HCT116 (cell line): ENCODE measurements at regions not wholly inside any gene's neighbourhood (a gene's known extent, or its start where the extent isn't known, plus 50 kb on each side); places are given as distances from the start of the nearest gene placed in this dataset.

Experiments used
- ATAC-seq: fragments of 200-7000 bp; cut with Tn5 transposase; 2 replicates; pipeline ENCODE4 v1.9.1; 2020; ENCODE audit warnings: mild to moderate bottlenecking, moderate library complexity
- BruUV-seq: library from RNA; stranded (reverse); fragments of 400-500 nt; replicated peaks from 2 replicates; lab custom pipeline; 2021; lab: Mats Ljungman, UMichigan
- CTCF ChIA-PET: fragments of 300-600 bp; sonication (Branson Sonifier 250); formaldehyde crosslinking; loops from one replicate; lab custom pipeline; 2021; ENCODE audit warnings: antibody characterized with exemption; lab: Charles Lee
- POLR2A ChIA-PET: fragments of 300-600, 350-600 bp; sonication (Branson Sonifier 250); formaldehyde crosslinking; loops from one replicate; lab custom pipeline; 2021; ENCODE audit warnings: antibody characterized with exemption; lab: Charles Lee
- RAD21 ChIA-PET, 2 experiments: fragments of 300-600 bp; sonication (Branson Sonifier 250); formaldehyde crosslinking; loops; one replicate each; lab custom pipeline; 2023; ENCODE audit warnings: low total read pairs in 2 of 2; ENCODE audit not compliant: uncharacterized antibody in 2 of 2, unreplicated experiment in 2 of 2, low non-redundant PET in 1 of 2; lab: Charles Lee
- DNase-seq: peaks from one replicate; pipeline ENCODE4 v3.0.0-alpha.2; 2010; ENCODE audit warnings: low read depth, low spot score
- H2AFZ ChIP-seq: fragments of 200-600 bp; shearing (Covaris generic), sonication (generic); 2 replicates; pipeline ENCODE4 v1.6.1; 2017; ENCODE audit warnings: low read depth, mixed run types, mixed read lengths, antibody characterized with exemption, low read length; ENCODE audit not compliant: poor library complexity, severe bottlenecking
- H3K27ac ChIP-seq: 2 replicates; pipeline ENCODE4 v1.5.1; 2012; ENCODE audit warnings: low read depth, low read length
- H3K27me3 ChIP-seq: fragments of 200-600 bp; sonication (generic); 2 replicates; pipeline ENCODE4 v1.6.1; 2016; ENCODE audit warnings: mixed run types, low read length, mixed read lengths; ENCODE audit not compliant: insufficient read depth
- H3K36me3 ChIP-seq, 2 experiments: fragments of 200-500 bp in 1 of 2; fragments of 200-600 bp in 1 of 2; sonication (Bioruptor generic) in 1 of 2; sonication (generic) in 1 of 2; 2 replicates each; pipeline versions ENCODE4 v1.5.1 to v1.6.1; 2014 to 2016; ENCODE audit warnings: low read length in 2 of 2, inconsistent platforms in 1 of 2, mixed read lengths in 1 of 2, mixed run types in 1 of 2; ENCODE audit not compliant: insufficient read depth in 2 of 2, control insufficient read depth in 1 of 2
- H3K4me1 ChIP-seq, 2 experiments: fragments of 200-600 bp in 1 of 2; sonication (generic) in 1 of 2; 2 replicates each; pipeline versions ENCODE4 v1.5.1 to v1.6.1; 2012 to 2017; ENCODE audit warnings: low read length in 2 of 2, inconsistent platforms in 1 of 2, mild to moderate bottlenecking in 1 of 2, mixed read lengths in 1 of 2, mixed run types in 1 of 2, moderate library complexity in 1 of 2; ENCODE audit not compliant: insufficient read depth in 2 of 2, control insufficient read depth in 1 of 2
- H3K4me2 ChIP-seq: fragments of 200-600 bp; sonication (generic); 2 replicates; pipeline ENCODE4 v1.6.1; 2017; ENCODE audit warnings: mixed run types, low read length, mixed read lengths
- H3K4me3 ChIP-seq, 2 experiments: fragments of 200-600 bp in 1 of 2; sonication (generic) in 1 of 2; replicated peaks in 1 of 2; 2 replicates each; pipeline ENCODE4 v1.5.1; 2011 to 2016; ENCODE audit warnings: low read length in 2 of 2, control low read depth in 1 of 2, low read depth in 1 of 2, mild to moderate bottlenecking in 1 of 2, mixed read lengths in 1 of 2, mixed run types in 1 of 2
- H3K79me2 ChIP-seq: fragments of 200-600 bp; sonication (generic); 2 replicates; pipeline ENCODE4 v1.6.1; 2017; ENCODE audit warnings: mild to moderate bottlenecking, mixed run types, low read length, moderate library complexity, mixed read lengths; ENCODE audit not compliant: insufficient read depth
- H3K9ac ChIP-seq: fragments of 200-600 bp; sonication (generic); 2 replicates; pipeline ENCODE4 v1.6.1; 2016; ENCODE audit warnings: low read length, mixed read lengths
- H3K9me2 ChIP-seq: fragments of 200-600 bp; sonication (generic), shearing (Covaris generic); 2 replicates; pipeline ENCODE4 v1.6.1; 2017; ENCODE audit warnings: mixed run types, mild to moderate bottlenecking, moderate library complexity; ENCODE audit not compliant: insufficient read depth
- H3K9me3 ChIP-seq, 2 experiments: fragments of 200-500 bp in 1 of 2; fragments of 200-600 bp in 1 of 2; sonication (Bioruptor generic) in 1 of 2; sonication (generic) in 1 of 2; 2 replicates each; pipeline ENCODE4 v1.6.1; 2014 to 2017; ENCODE audit warnings: low read length in 2 of 2, mixed read lengths in 2 of 2, inconsistent platforms in 1 of 2, low read depth in 1 of 2, mild to moderate bottlenecking in 1 of 2, mixed run types in 1 of 2, moderate library complexity in 1 of 2; ENCODE audit not compliant: control insufficient read depth in 1 of 2, insufficient read depth in 1 of 2
- H4K20me1 ChIP-seq: fragments of 200-600 bp; sonication (generic), shearing (Covaris generic); 2 replicates; pipeline ENCODE4 v1.6.1; 2017; ENCODE audit warnings: mixed run types, mild to moderate bottlenecking, moderate library complexity; ENCODE audit not compliant: insufficient read depth
- CBX3 ChIP-seq: IDR thresholded peaks from 2 replicates; pipeline ENCODE4 v1.6.1; 2012; ENCODE audit warnings: low read depth
- ELF1 ChIP-seq: IDR thresholded peaks from 2 replicates; pipeline ENCODE4 v1.6.1; 2012; ENCODE audit warnings: low read depth, borderline replicate concordance
- POLR2A ChIP-seq: IDR thresholded peaks from 2 replicates; pipeline ENCODE4 v1.7.0; 2011; ENCODE audit warnings: borderline replicate concordance; ENCODE audit not compliant: insufficient read depth, insufficient read length; ENCODE audit errors: extremely low read depth
- RAD21 ChIP-seq: IDR thresholded peaks from 2 replicates; pipeline ENCODE4 v1.6.1; 2012; ENCODE audit warnings: low read depth, mild to moderate bottlenecking
- SIN3A ChIP-seq: IDR thresholded peaks from 2 replicates; pipeline ENCODE4 v1.6.1; 2012; ENCODE audit warnings: low read depth
- SRF ChIP-seq: IDR thresholded peaks from 2 replicates; pipeline ENCODE4 v1.6.1; 2012; ENCODE audit warnings: low read depth
- ZFX ChIP-seq: fragments of 450-650 bp; IDR thresholded peaks from 2 replicates; pipeline ENCODE4 v1.6.1; 2017
- ZNF274 ChIP-seq: fragments of 200-500 bp; sonication (Bioruptor generic); IDR thresholded peaks from 2 replicates; pipeline ENCODE4 v1.6.1; 2014; ENCODE audit warnings: mild to moderate bottlenecking, low read depth, low read length, inconsistent platforms
- intact Hi-C: fragments of 100-400 bp; cut with micrococcal nuclease; formaldehyde crosslinking; loops from 2 replicates; pipeline ENCODE4 v1.10.0; 2022
- TF ChIP-seq, protein P1 (sequence below): IDR thresholded peaks from 2 replicates; pipeline ENCODE4 v1.6.1; 2011; ENCODE audit warnings: mild to moderate bottlenecking, low read length, moderate library complexity; ENCODE audit not compliant: insufficient replicate concordance; ENCODE audit errors: extremely low read depth
- TF ChIP-seq, protein P2 (sequence below), 3 experiments: fragments of 200-600 bp in 1 of 3; sonication (generic) in 1 of 3; IDR thresholded peaks in 2 of 3; conservative IDR thresholded peaks in 1 of 3; 2 replicates each; pipeline ENCODE4 v1.5.1; 2012 to 2017; ENCODE audit warnings: low read depth in 2 of 3, low read length in 2 of 3, antibody characterized with exemption in 1 of 3, borderline replicate concordance in 1 of 3, control low read depth in 1 of 3, mild to moderate bottlenecking in 1 of 3, mixed read lengths in 1 of 3, mixed run types in 1 of 3, moderate library complexity in 1 of 3; ENCODE audit not compliant: insufficient read depth in 1 of 3
- TF ChIP-seq, protein P3 (sequence below): IDR thresholded peaks from 2 replicates; pipeline ENCODE4 v1.6.1; 2012; ENCODE audit warnings: low read depth
- TF ChIP-seq, protein P4 (sequence below): IDR thresholded peaks from 2 replicates; pipeline ENCODE4 v1.6.1; 2012

DNA sequence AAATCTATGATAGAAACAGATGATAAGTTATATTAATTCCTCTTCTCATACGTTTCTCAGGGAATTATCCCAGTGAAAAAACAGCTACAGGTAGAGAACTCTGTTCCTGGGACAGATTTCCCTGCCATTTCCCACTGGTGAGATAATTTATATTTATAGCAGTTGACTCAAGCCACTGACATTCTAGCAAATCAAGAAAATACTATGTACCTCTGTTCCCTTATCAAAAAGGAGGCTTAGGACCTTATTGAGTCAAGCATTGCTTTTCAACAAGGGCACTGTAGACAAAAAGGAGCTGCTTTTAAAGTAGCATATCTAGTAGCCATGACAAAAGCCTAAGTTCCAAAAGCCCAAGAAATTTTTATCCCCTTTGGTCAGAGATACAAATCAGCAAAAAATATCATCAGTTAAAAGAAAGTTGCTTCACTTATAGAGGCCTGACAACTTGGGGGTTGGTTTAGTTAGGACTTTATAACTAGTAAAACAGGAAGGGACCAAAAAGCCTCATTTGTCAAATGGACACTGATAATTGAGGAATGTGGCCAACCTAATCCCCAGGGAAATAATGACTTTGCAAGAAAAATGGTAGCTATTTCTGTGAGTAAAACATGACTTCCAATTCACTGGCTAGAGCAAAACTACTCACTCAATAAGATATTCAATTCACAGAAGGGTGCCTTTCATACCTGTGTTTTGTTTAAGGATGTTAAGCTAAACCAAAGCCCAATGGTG is 652.5 kb downstream of the SLITRK1 start:
- ChIA-PET POLR2A (no interaction called here), RAD21 (no interaction called here)

More for the DNA sequence above, 652.5 kb downstream of the SLITRK1 start:
- Histone ChIP-seq H3K4me2 (no peak overlapping the region), H3K79me2 (no peaks in the 10 kb centered on the region), H4K20me1 (no peaks in the 10 kb centered on the region), H2AFZ (no peak overlapping the region), H3K4me1 (no peaks in the 10 kb centered on the region), H3K36me3 (no peaks in the 10 kb centered on the region), H3K9me2 (no peaks in the 10 kb centered on the region), H3K4me3 (no peak overlapping the region), H3K27me3 (no peaks in the 10 kb centered on the region), H3K9ac (no peak overlapping the region), H3K9me3 (no peaks in the 10 kb centered on the region), H3K27ac (no peak overlapping the region)
- BruUV-seq = no TSS peak
- no peak for ATAC-seq
- intact Hi-C loops = no loop called here
- TF ChIP-seq SIN3A = no peak
- no peak for TF ChIP-seq ZNF274
- TF ChIP-seq POLR2A = no peak
- TF ChIP-seq ZFX = no peak
- TF ChIP-seq CBX3 = no peak
- TF ChIP-seq, protein P1, sequence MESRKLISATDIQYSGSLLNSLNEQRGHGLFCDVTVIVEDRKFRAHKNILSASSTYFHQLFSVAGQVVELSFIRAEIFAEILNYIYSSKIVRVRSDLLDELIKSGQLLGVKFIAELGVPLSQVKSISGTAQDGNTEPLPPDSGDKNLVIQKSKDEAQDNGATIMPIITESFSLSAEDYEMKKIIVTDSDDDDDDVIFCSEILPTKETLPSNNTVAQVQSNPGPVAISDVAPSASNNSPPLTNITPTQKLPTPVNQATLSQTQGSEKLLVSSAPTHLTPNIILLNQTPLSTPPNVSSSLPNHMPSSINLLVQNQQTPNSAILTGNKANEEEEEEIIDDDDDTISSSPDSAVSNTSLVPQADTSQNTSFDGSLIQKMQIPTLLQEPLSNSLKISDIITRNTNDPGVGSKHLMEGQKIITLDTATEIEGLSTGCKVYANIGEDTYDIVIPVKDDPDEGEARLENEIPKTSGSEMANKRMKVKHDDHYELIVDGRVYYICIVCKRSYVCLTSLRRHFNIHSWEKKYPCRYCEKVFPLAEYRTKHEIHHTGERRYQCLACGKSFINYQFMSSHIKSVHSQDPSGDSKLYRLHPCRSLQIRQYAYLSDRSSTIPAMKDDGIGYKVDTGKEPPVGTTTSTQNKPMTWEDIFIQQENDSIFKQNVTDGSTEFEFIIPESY = no peak
- TF ChIP-seq, protein P2, sequence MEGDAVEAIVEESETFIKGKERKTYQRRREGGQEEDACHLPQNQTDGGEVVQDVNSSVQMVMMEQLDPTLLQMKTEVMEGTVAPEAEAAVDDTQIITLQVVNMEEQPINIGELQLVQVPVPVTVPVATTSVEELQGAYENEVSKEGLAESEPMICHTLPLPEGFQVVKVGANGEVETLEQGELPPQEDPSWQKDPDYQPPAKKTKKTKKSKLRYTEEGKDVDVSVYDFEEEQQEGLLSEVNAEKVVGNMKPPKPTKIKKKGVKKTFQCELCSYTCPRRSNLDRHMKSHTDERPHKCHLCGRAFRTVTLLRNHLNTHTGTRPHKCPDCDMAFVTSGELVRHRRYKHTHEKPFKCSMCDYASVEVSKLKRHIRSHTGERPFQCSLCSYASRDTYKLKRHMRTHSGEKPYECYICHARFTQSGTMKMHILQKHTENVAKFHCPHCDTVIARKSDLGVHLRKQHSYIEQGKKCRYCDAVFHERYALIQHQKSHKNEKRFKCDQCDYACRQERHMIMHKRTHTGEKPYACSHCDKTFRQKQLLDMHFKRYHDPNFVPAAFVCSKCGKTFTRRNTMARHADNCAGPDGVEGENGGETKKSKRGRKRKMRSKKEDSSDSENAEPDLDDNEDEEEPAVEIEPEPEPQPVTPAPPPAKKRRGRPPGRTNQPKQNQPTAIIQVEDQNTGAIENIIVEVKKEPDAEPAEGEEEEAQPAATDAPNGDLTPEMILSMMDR (IDR thresholded peaks at IDR 0.05 in 2 of 3, conservative IDR thresholded peaks at IDR 0.05 in 1 of 3; ENCODE audit: borderline replicate concordance in 1 of 3, insufficient read depth in 1 of 3, low read depth in 2 of 3, low read length in 2 of 3) = no peak
- no peak for TF ChIP-seq SRF
- TF ChIP-seq, protein P3, sequence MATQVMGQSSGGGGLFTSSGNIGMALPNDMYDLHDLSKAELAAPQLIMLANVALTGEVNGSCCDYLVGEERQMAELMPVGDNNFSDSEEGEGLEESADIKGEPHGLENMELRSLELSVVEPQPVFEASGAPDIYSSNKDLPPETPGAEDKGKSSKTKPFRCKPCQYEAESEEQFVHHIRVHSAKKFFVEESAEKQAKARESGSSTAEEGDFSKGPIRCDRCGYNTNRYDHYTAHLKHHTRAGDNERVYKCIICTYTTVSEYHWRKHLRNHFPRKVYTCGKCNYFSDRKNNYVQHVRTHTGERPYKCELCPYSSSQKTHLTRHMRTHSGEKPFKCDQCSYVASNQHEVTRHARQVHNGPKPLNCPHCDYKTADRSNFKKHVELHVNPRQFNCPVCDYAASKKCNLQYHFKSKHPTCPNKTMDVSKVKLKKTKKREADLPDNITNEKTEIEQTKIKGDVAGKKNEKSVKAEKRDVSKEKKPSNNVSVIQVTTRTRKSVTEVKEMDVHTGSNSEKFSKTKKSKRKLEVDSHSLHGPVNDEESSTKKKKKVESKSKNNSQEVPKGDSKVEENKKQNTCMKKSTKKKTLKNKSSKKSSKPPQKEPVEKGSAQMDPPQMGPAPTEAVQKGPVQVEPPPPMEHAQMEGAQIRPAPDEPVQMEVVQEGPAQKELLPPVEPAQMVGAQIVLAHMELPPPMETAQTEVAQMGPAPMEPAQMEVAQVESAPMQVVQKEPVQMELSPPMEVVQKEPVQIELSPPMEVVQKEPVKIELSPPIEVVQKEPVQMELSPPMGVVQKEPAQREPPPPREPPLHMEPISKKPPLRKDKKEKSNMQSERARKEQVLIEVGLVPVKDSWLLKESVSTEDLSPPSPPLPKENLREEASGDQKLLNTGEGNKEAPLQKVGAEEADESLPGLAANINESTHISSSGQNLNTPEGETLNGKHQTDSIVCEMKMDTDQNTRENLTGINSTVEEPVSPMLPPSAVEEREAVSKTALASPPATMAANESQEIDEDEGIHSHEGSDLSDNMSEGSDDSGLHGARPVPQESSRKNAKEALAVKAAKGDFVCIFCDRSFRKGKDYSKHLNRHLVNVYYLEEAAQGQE = no peak
- no peak for TF ChIP-seq ELF1
- TF ChIP-seq, protein P4, sequence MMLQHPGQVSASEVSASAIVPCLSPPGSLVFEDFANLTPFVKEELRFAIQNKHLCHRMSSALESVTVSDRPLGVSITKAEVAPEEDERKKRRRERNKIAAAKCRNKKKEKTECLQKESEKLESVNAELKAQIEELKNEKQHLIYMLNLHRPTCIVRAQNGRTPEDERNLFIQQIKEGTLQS = no peak
- TF ChIP-seq RAD21 = no peak
- CTCF ChIA-PET = no interaction called here
- no peak for DNase-seq
